ENCODE measurements at regions not wholly inside any gene's neighbourhood (a gene's known extent, or its start where the extent isn't known, plus 50 kb on each side); places are given as distances from the start of the nearest gene placed in this dataset.

GRCh38 chr3:181985386-181985785 lies 273.7 kb downstream of the SOX2 start:
- Histone ChIP-seq H3K9ac (ENCODE audit: low read depth in 1 of 2, low read length in 2 of 2) (no peak overlapping the region), H3K9me3 (ENCODE audit: control insufficient read depth in 4 of 4, low read length in 3 of 4) (peaks cover 0 to 5% (median 2%) of the 10 kb centered on the region in 4 donors), H3K36me3 (ENCODE audit: control insufficient read depth in 4 of 4, insufficient read depth in 3 of 4, low read depth in 1 of 4, low read length in 3 of 4) (no peaks in the 10 kb centered on the region), H3K4me3 (ENCODE audit: low read depth in 1 of 3, low read length in 3 of 3) (no peak overlapping the region), H3K27me3 (ENCODE audit: control insufficient read depth in 4 of 4, insufficient read depth in 4 of 4, low read length in 3 of 4) (no peaks in the 10 kb centered on the region), H3K27ac (ENCODE audit: low read depth in 1 of 2, low read length in 2 of 2) (no peak overlapping the region), H3K4me1 (ENCODE audit: control insufficient read depth in 4 of 4, insufficient read depth in 4 of 4, low read length in 3 of 4) (no peaks in the 10 kb centered on the region)
- WGBS, result 74% methylated on average over 2 of the region's 2 CpGs
- TF ChIP-seq JUND (IDR thresholded peaks at IDR 0.05) (no peak), GABPA (IDR thresholded peaks at IDR 0.05 in 1 of 2, conservative IDR thresholded peaks at IDR 0.05 in 1 of 2) (no peak), TAF1 (conservative IDR thresholded peaks at IDR 0.05) (no peak), FOXA2 (IDR thresholded peaks at IDR 0.05) (no peak), ATF3 (IDR thresholded peaks at IDR 0.05) (no peak), RAD21 (IDR thresholded peaks at IDR 0.05) (no peak), REST (IDR thresholded peaks at IDR 0.05) (no peak), HNF4G (IDR thresholded peaks at IDR 0.05) (no peak)
- no peak for DNase-seq (ENCODE audit: low spot score)

- no peak for TF ChIP-seq CTCF (IDR thresholded peaks at IDR 0.05; ENCODE audit: low read depth, low read length, missing input control)
- Histone ChIP-seq H3K4me3 (ENCODE audit: low read depth in 1 of 3, low read length in 3 of 3) (no peak overlapping the region), H3K9me3 (ENCODE audit: control insufficient read depth in 4 of 4, low read length in 3 of 4) (peaks cover 0 to 3% (median under 1%) of the 10 kb centered on the region in 4 donors), H3K36me3 (ENCODE audit: control insufficient read depth in 4 of 4, insufficient read depth in 3 of 4, low read depth in 1 of 4, low read length in 3 of 4) (no peaks in the 10 kb centered on the region), H3K9ac (ENCODE audit: low read depth in 1 of 2, low read length in 2 of 2) (no peak overlapping the region), H3K4me1 (ENCODE audit: control insufficient read depth in 4 of 4, insufficient read depth in 4 of 4, low read length in 3 of 4) (no peaks in the 10 kb centered on the region), H3K27ac (ENCODE audit: low read depth in 1 of 2, low read length in 2 of 2) (no peak overlapping the region), H3K27me3 (ENCODE audit: control insufficient read depth in 4 of 4, insufficient read depth in 4 of 4, low read length in 3 of 4) (no peaks in the 10 kb centered on the region)
- no peak for DNase-seq (ENCODE audit: low spot score)
- 72% methylated on average over 4 of the region's 4 CpGs for WGBS
These were observed 276.0 kb downstream of the SOX2 start for GRCh38 chr3:181987736-181988135.

GRCh38 chr3:181998828-181999227 lies 287.1 kb downstream of the SOX2 start:
- Histone ChIP-seq H3K27ac (ENCODE audit: low read depth in 1 of 2, low read length in 2 of 2) (no peak overlapping the region), H3K9ac (ENCODE audit: low read depth in 1 of 2, low read length in 2 of 2) (no peak overlapping the region), H3K27me3 (ENCODE audit: control insufficient read depth in 4 of 4, insufficient read depth in 4 of 4, low read length in 3 of 4) (no peaks in the 10 kb centered on the region), H3K9me3 (ENCODE audit: control insufficient read depth in 4 of 4, low read length in 3 of 4) (no peaks in the 10 kb centered on the region), H3K36me3 (ENCODE audit: control insufficient read depth in 4 of 4, insufficient read depth in 3 of 4, low read depth in 1 of 4, low read length in 3 of 4) (no peaks in the 10 kb centered on the region), H3K4me1 (ENCODE audit: control insufficient read depth in 4 of 4, insufficient read depth in 4 of 4, low read length in 3 of 4) (no peaks in the 10 kb centered on the region), H3K4me3 (ENCODE audit: low read depth in 1 of 3, low read length in 3 of 3) (no peak overlapping the region)
- DNase-seq (ENCODE audit: low spot score), result no peak
- 68% methylated on average over 4 of the region's 4 CpGs for WGBS
- TF ChIP-seq SP1 (IDR thresholded peaks at IDR 0.05) (no peak), TAF1 (conservative IDR thresholded peaks at IDR 0.05) (no peak), CTCF (IDR thresholded peaks at IDR 0.05; ENCODE audit: low read depth, low read length, missing input control) (no peak), NR2F2 (IDR thresholded peaks at IDR 0.05) (no peak), ZBTB33 (IDR thresholded peaks at IDR 0.05) (no peak), JUND (IDR thresholded peaks at IDR 0.05) (no peak), RAD21 (IDR thresholded peaks at IDR 0.05) (no peak), HNF4A (conservative IDR thresholded peaks at IDR 0.05) (no peak), RXRA (IDR thresholded peaks at IDR 0.05) (no peak), YY1 (IDR thresholded peaks at IDR 0.05) (no peak), MAX (IDR thresholded peaks at IDR 0.05) (no peak), HNF4G (IDR thresholded peaks at IDR 0.05) (no peak)
